Dendritic cell treated with granulocyte-macrophage colony-stimulating factor and Interleukin-4, amounts not matched to agents 40 ng/mL and 50 ng/mL, for 4 days (primary cell): ENCODE measurements at regions not wholly inside any gene's neighbourhood (a gene's known extent, or its start where the extent isn't known, plus 50 kb on each side); places are given as distances from the start of the nearest gene placed in this dataset.

ENCODE experiments used
- H3K27ac Mint-ChIP-seq: one replicate; pipeline ENCODE4 v1.8.0; 2022; ENCODE audit warnings: mild to moderate bottlenecking, mixed read lengths
- H3K27me3 Mint-ChIP-seq: one replicate; pipeline ENCODE4 v1.8.0; 2022; ENCODE audit warnings: mild to moderate bottlenecking, mixed read lengths
- H3K36me3 Mint-ChIP-seq: one replicate; pipeline ENCODE4 v1.8.0; 2022; ENCODE audit warnings: low read depth, mixed read lengths
- H3K4me1 Mint-ChIP-seq: one replicate; pipeline ENCODE4 v1.8.0; 2022; ENCODE audit warnings: low read depth, mixed read lengths
- H3K4me3 Mint-ChIP-seq: one replicate; pipeline ENCODE4 v1.8.0; 2022; ENCODE audit warnings: mild to moderate bottlenecking, moderate library complexity, mixed read lengths
- H3K9me3 Mint-ChIP-seq: one replicate; pipeline ENCODE4 v1.8.0; 2022; ENCODE audit warnings: mixed read lengths
- intact Hi-C: fragments of 100-400 bp; cut with micrococcal nuclease; formaldehyde crosslinking; loops from one replicate; pipeline ENCODE4 v1.15.0; 2022

GRCh38 chr6:87846434-87846833 lies 144.4 kb upstream of the AKIRIN2 start:
- no peak overlapping the region for H3K27ac Mint-ChIP-seq
- H3K4me3 Mint-ChIP-seq = no peak overlapping the region
- no peaks in the 10 kb centered on the region for H3K9me3 Mint-ChIP-seq
- intact Hi-C loops = no loop called here
- no peaks in the 10 kb centered on the region for H3K36me3 Mint-ChIP-seq
- no peaks in the 10 kb centered on the region for H3K27me3 Mint-ChIP-seq
- no peaks in the 10 kb centered on the region for H3K4me1 Mint-ChIP-seq

DNA sequence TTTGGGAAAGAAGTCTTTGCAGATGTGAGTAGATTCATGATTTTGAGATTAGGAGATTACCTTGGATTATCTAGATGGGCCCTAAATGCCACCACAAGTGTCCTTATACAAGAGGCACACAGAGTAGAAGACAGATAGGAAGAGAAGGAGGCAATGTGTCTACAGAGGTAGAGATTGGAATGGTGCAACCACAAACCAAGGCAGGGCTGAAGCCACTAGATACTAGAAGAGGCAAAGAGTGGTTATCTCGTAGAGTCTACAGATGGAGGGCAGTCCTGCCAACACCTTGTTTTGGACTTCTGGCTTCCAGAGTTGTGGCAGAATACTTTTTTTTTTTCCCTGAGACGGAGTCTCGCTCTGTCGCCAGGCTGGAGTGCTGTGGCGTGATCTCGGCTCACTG lies 138.3 kb upstream of the AKIRIN2 start:
- Mint-ChIP-seq H3K36me3 (no peaks in the 10 kb centered on the region), H3K9me3 (no peaks in the 10 kb centered on the region), H3K27me3 (peaks cover 10% of the 10 kb centered on the region), H3K4me3 (no peak overlapping the region), H3K27ac (no peak overlapping the region), H3K4me1 (no peaks in the 10 kb centered on the region)
- intact Hi-C loops = no loop called here

DNA sequence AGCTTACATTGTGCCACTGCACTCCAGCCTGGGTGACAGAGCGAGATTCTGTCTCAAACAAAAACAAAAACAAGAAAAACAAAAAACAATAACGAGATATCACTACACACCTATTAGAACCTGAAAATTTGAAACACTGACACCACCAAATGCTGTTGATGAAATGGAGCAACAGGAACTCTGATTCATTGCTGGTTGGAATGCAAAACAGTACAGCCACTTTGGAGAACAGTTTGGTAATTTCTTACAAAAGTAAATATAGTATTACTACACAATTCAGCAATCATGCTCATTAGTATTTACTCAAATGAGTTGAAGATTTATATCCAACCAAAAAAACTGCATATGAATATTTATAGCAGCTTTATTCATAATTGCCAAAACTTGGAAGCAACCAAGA lies 135.8 kb upstream of the AKIRIN2 start:
- Mint-ChIP-seq H3K4me1 (no peaks in the 10 kb centered on the region), H3K9me3 (no peaks in the 10 kb centered on the region), H3K4me3 (no peak overlapping the region), H3K36me3 (no peaks in the 10 kb centered on the region), H3K27ac (no peak overlapping the region), H3K27me3 (peaks cover 10% of the 10 kb centered on the region)
- intact Hi-C loops = no loop called here

GRCh38 chr6:87837444-87837843 lies 135.4 kb upstream of the AKIRIN2 start:
- H3K4me3 Mint-ChIP-seq = no peak overlapping the region
- no peaks in the 10 kb centered on the region for H3K36me3 Mint-ChIP-seq
- intact Hi-C loops = no loop called here
- H3K27me3 Mint-ChIP-seq = peaks cover 10% of the 10 kb centered on the region
- no peak overlapping the region for H3K27ac Mint-ChIP-seq
- H3K4me1 Mint-ChIP-seq = no peaks in the 10 kb centered on the region
- no peaks in the 10 kb centered on the region for H3K9me3 Mint-ChIP-seq

GRCh38 chr6:87832025-87832825 lies 130.2 kb upstream of the AKIRIN2 start:
- peak overlapping the region; percentile 67 for H3K4me3 Mint-ChIP-seq
- no peaks in the 10 kb centered on the region for H3K27me3 Mint-ChIP-seq
- H3K27ac Mint-ChIP-seq = no peak overlapping the region
- intact Hi-C loops = no loop called here
- no peaks in the 10 kb centered on the region for H3K36me3 Mint-ChIP-seq
- peaks cover 15% of the 10 kb centered on the region for H3K9me3 Mint-ChIP-seq
- peaks cover 25% of the 10 kb centered on the region for H3K4me1 Mint-ChIP-seq

- no peaks in the 10 kb centered on the region for H3K36me3 Mint-ChIP-seq
- H3K4me1 Mint-ChIP-seq = peaks cover 33% of the 10 kb centered on the region
- H3K9me3 Mint-ChIP-seq = peaks cover 15% of the 10 kb centered on the region
- H3K4me3 Mint-ChIP-seq = no peak overlapping the region
- no peak overlapping the region for H3K27ac Mint-ChIP-seq
- H3K27me3 Mint-ChIP-seq = no peaks in the 10 kb centered on the region
- intact Hi-C loops = no loop called here
Measured at GRCh38 chr6:87830907-87831306, 128.9 kb upstream of the AKIRIN2 start.

GRCh38 chr6:87829622-87830121 lies 127.6 kb upstream of the AKIRIN2 start:
- Mint-ChIP-seq H3K27me3 (no peaks in the 10 kb centered on the region), H3K27ac (peak overlapping the region; percentile 61), H3K4me3 (no peak overlapping the region), H3K9me3 (peaks cover 15% of the 10 kb centered on the region), H3K36me3 (no peaks in the 10 kb centered on the region), H3K4me1 (peaks cover 45% of the 10 kb centered on the region)
- intact Hi-C loops = no loop called here

- peaks cover 47% of the 10 kb centered on the region for H3K4me1 Mint-ChIP-seq
- H3K36me3 Mint-ChIP-seq = no peaks in the 10 kb centered on the region
- no peak overlapping the region for H3K4me3 Mint-ChIP-seq
- intact Hi-C loops = no loop called here
- H3K27ac Mint-ChIP-seq = no peak overlapping the region
- peaks cover 15% of the 10 kb centered on the region for H3K9me3 Mint-ChIP-seq
- H3K27me3 Mint-ChIP-seq = no peaks in the 10 kb centered on the region
Measured at GRCh38 chr6:87828044-87828443, 126.0 kb upstream of the AKIRIN2 start.

DNA sequence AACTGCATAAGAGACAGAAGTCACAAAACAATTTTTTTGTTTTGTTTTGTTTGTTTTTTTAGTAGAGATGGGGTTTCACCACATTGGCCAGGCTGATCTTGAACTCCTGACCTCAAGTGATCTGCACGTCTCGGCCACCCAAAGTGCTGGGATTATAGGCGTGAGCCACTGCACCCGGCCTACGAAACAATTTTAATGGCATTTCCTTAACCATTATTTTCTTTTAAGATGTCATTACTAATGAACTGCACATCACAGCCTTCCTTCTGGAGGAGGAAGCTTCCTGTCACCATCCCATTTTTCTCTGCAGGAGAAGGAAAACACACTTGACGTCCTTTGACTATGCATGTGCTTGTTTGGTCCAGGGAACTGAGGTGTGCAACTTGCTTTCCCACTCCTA lies 125.3 kb upstream of the AKIRIN2 start:
- peaks cover 15% of the 10 kb centered on the region for H3K9me3 Mint-ChIP-seq
- H3K4me3 Mint-ChIP-seq = no peak overlapping the region
- no peaks in the 10 kb centered on the region for H3K27me3 Mint-ChIP-seq
- intact Hi-C loops = no loop called here
- peaks cover 47% of the 10 kb centered on the region for H3K4me1 Mint-ChIP-seq
- no peaks in the 10 kb centered on the region for H3K36me3 Mint-ChIP-seq
- no peak overlapping the region for H3K27ac Mint-ChIP-seq

- intact Hi-C loops = no loop called here
- Mint-ChIP-seq H3K9me3 (peaks cover 15% of the 10 kb centered on the region), H3K4me1 (peaks cover 45% of the 10 kb centered on the region), H3K27ac (peak overlapping the region; percentile 79), H3K4me3 (no peak overlapping the region), H3K36me3 (no peaks in the 10 kb centered on the region), H3K27me3 (no peaks in the 10 kb centered on the region)
Measured at GRCh38 chr6:87826424-87826823, 124.4 kb upstream of the AKIRIN2 start.

DNA sequence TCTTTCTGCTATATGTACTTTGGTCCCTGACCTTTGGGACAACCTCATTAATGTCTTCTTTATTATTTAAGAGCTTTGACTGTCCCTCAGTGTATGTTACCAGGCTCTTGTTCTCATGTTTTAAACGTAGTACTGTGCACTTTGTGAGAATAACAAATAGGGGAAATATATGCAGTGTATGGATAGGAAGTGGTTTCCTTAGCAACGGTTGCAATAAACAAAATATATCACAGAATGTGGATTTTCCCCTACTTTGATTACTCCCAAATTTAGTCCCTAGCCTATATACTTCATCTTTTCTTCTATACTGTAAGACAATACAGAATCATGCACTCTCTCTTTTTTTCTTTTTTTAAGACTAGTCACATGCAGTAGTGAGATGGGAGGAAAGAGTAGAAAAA lies 123.8 kb upstream of the AKIRIN2 start:
- Mint-ChIP-seq H3K36me3 (no peaks in the 10 kb centered on the region), H3K4me3 (no peak overlapping the region), H3K27ac (peak overlapping the region; percentile 79), H3K27me3 (no peaks in the 10 kb centered on the region), H3K4me1 (peaks cover 39% of the 10 kb centered on the region), H3K9me3 (peaks cover 15% of the 10 kb centered on the region)
- intact Hi-C loops = loop anchor here (1.0 kb wide), 1 partner anchor 128 kb away; no protein-coding TSS in a partner anchor

DNA sequence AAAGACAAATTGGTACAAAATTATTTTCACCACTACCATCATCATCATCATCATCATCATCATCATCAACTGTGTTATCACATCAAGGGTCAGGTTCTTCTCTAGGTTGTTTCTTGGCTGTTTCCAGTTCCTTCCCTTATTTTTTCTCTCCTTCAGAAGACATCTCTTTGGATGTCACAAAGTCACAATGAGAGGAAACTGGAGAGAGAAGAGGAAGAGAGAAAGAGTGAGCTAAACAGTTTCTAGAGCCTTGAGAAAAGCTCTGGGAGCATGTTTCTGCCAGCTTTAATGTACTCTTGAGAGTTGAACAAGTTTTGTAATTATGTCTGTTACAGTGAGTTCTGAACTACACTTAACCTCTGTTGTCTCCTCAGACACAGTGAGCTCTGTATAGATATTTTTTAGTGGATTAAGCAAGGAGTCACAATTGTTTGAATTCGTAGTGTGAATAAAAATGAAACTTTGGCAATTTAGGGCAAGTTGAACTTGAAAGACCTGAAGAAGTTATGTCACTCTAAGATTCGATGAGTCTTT lies 123.0 kb upstream of the AKIRIN2 start:
- peak overlapping the region; percentile 79 for H3K27ac Mint-ChIP-seq
- H3K9me3 Mint-ChIP-seq = peaks cover 10% of the 10 kb centered on the region
- peaks cover 31% of the 10 kb centered on the region for H3K4me1 Mint-ChIP-seq
- H3K36me3 Mint-ChIP-seq = no peaks in the 10 kb centered on the region
- H3K4me3 Mint-ChIP-seq = no peak overlapping the region
- H3K27me3 Mint-ChIP-seq = no peaks in the 10 kb centered on the region
- intact Hi-C loops = loop anchor here (1.0 kb wide), 1 partner anchor 127 kb away; no protein-coding TSS in a partner anchor

DNA sequence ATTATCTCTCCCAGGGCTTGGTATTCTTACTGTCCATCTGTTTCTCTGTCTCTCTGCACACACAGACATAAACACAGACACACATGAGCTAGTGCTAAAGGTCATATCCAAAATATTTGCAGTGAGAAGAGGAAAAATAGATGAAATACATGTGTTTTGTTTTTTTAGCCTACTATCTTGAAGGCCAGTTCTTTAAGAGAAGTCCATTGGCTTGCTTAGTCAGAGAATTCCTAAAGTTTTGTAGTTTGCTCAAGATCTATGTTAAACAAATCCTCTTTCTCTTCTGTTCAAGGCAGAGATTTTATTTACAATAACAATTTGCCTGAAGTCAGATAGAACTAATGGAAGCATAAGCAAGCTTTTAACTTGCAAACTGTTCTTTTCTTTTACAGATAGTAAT lies 120.0 kb upstream of the AKIRIN2 start:
- H3K9me3 Mint-ChIP-seq = no peaks in the 10 kb centered on the region
- H3K27ac Mint-ChIP-seq = no peak overlapping the region
- H3K4me1 Mint-ChIP-seq = peaks cover 22% of the 10 kb centered on the region
- intact Hi-C loops = no loop called here
- H3K4me3 Mint-ChIP-seq = no peak overlapping the region
- H3K36me3 Mint-ChIP-seq = no peaks in the 10 kb centered on the region
- H3K27me3 Mint-ChIP-seq = no peaks in the 10 kb centered on the region

DNA sequence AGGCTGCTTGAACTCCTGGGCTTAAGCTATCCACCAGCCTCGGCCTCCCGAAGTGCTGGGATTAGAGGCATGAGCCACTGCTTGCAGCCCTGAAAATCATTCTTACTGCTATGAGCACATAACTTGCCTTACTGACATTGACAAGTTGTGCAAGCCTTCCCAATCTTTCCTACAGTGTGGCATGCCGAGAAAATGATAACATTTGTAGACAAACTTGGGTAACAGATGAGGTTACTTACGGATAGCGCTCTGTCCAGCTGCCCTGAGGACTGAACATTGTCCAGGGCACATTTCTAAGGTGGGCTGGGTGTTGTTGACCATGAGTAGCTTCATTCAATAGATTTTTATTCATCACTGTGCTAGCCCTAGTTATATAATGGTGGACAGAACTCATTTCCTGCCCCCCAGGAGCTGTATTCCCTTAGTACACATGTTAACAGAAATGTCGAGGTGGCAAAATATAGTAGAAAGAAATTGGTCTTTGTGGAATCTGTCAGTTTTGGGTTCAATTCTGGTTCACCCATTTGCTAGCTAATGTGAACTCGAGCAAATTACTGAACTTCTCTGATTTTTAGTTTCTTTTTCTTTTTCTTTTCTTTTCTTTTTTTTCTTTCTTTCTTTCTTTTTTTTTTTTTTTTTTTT lies 118.4 kb upstream of the AKIRIN2 start:
- Mint-ChIP-seq H3K27ac (no peak overlapping the region), H3K27me3 (no peaks in the 10 kb centered on the region), H3K4me3 (no peak overlapping the region), H3K4me1 (peaks cover 10% of the 10 kb centered on the region), H3K9me3 (peaks cover 5% of the 10 kb centered on the region), H3K36me3 (no peaks in the 10 kb centered on the region)
- intact Hi-C loops = no loop called here
